Mucosa of rectum (tissue), 2 donors: ENCODE measurements at regions not wholly inside any gene's neighbourhood (a gene's known extent, or its start where the extent isn't known, plus 50 kb on each side); places are given as distances from the start of the nearest gene placed in this dataset.
A peak's percentile ranks its signal among the peaks of the same experiment; 100 is the strongest.
"Not testable (repeated sequence)": the region's sequence is repeated elsewhere in the genome, so short reads cannot be mapped to it uniquely, and the experiment has no call there.

Experiments used
- H3K27ac ChIP-seq, 2 donors: one replicate each; pipeline ENCODE4 v1.7.0; 2013; ENCODE audit warnings: inconsistent platforms in 2 of 2, low read depth in 2 of 2, low read length in 2 of 2
- H3K27me3 ChIP-seq, 2 donors: one replicate each; pipeline ENCODE4 v1.7.0; 2013; ENCODE audit warnings: low read length in 2 of 2; ENCODE audit not compliant: control insufficient read depth in 2 of 2, insufficient read depth in 2 of 2
- H3K36me3 ChIP-seq, 2 donors: one replicate each; pipeline ENCODE4 v1.7.0; 2013; ENCODE audit warnings: low read length in 2 of 2; ENCODE audit not compliant: control insufficient read depth in 2 of 2, insufficient read depth in 2 of 2
- H3K4me1 ChIP-seq, 2 donors: one replicate each; pipeline ENCODE4 v1.7.0; 2013; ENCODE audit warnings: low read length in 2 of 2, mild to moderate bottlenecking in 1 of 2; ENCODE audit not compliant: control insufficient read depth in 2 of 2, insufficient read depth in 2 of 2
- H3K4me3 ChIP-seq, 2 donors: one replicate each; pipeline ENCODE4 v1.7.0; 2013; ENCODE audit warnings: low read length in 2 of 2
- H3K9ac ChIP-seq, 2 donors: one replicate each; pipeline ENCODE4 v1.7.0; 2013; ENCODE audit warnings: low read length in 2 of 2, low read depth in 1 of 2, mild to moderate bottlenecking in 1 of 2
- H3K9me3 ChIP-seq, 2 donors: one replicate each; pipeline ENCODE4 v1.7.0; 2013; ENCODE audit warnings: low read length in 2 of 2; ENCODE audit not compliant: control insufficient read depth in 2 of 2
- donor health status: healthy.
- donor health status: Normal muscosa, but diverticular disease.

DNA sequence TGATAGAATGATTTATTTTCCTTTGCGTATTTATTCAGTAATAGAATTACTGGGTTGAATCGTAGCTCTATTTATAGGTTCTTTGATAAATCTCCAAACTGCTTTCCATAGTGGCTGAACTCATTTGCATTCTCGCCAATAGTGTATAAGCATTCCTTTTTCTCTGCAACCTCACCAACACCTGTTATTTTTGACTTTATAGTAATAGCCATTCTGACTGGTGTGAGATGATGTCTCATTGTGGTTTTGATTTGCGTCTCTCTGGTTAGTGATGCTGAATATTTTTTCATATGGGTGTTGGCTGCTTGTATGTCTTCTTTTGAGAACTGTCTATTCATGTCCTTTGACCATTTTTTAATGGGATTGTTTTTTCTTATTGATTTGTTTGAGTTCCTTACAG is 160.7 kb downstream of the MID1IP1 start:
- peaks cover 0 to 5% of the 10 kb centered on the region in 2 donors for H3K9me3 ChIP-seq
- H3K27me3 ChIP-seq, result no peaks in the 10 kb centered on the region
- H3K4me1 ChIP-seq, result no peaks in the 10 kb centered on the region
- no peak overlapping the region for H3K9ac ChIP-seq
- H3K27ac ChIP-seq, result no peak overlapping the region
- no peak overlapping the region for H3K4me3 ChIP-seq
- H3K36me3 ChIP-seq, result no peaks in the 10 kb centered on the region

DNA sequence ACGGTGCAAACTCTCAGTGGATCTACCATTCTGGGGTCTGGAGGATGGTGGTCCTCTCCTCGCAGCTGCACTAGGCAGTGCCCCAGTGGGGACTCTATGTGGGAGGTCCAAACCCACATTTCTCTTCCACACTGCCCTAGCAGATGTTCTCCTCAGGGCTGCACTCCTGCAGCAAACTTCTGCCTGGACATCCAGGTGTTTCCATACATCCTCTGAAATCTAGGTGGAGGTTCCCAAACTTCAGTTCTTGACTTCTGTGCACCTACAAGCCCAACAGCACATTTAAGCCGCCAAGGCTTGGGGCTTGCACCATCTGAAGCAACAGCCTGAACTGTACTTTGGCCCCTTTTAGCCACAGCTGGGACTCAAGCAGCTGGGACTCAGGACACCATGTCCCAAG is 162.0 kb downstream of the MID1IP1 start:
- H3K9me3 ChIP-seq, H3K36me3 ChIP-seq, H3K4me1 ChIP-seq, H3K27ac ChIP-seq, H3K27me3 ChIP-seq, H3K4me3 ChIP-seq, H3K9ac ChIP-seq: not testable (repeated sequence)

DNA sequence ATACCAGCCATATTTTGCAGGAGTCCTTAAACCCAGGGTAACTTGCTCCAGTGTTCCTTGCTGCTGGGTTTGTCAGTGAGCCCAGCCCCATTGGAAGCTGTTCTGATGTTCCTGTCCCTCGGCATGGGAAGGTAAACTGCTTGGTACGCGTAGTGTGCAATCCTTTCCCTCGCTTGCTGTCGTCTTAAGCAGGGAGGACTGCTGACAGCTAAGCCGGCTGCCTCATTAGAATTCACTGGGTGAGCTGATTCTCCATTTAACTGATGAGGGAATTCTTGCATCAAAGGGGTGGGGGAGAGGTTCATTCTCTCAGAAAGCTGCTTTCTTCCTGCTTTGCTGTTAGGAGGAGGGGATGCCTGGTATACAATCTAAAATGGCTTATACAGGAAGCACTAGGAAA is 164.6 kb downstream of the MID1IP1 start:
- Histone ChIP-seq H3K27me3 (no peaks in the 10 kb centered on the region), H3K4me1 (no peaks in the 10 kb centered on the region), H3K9me3 (peaks cover 0 to 5% of the 10 kb centered on the region in 2 donors), H3K4me3 (no peak overlapping the region), H3K36me3 (no peaks in the 10 kb centered on the region), H3K9ac (no peak overlapping the region), H3K27ac (no peak overlapping the region)

DNA sequence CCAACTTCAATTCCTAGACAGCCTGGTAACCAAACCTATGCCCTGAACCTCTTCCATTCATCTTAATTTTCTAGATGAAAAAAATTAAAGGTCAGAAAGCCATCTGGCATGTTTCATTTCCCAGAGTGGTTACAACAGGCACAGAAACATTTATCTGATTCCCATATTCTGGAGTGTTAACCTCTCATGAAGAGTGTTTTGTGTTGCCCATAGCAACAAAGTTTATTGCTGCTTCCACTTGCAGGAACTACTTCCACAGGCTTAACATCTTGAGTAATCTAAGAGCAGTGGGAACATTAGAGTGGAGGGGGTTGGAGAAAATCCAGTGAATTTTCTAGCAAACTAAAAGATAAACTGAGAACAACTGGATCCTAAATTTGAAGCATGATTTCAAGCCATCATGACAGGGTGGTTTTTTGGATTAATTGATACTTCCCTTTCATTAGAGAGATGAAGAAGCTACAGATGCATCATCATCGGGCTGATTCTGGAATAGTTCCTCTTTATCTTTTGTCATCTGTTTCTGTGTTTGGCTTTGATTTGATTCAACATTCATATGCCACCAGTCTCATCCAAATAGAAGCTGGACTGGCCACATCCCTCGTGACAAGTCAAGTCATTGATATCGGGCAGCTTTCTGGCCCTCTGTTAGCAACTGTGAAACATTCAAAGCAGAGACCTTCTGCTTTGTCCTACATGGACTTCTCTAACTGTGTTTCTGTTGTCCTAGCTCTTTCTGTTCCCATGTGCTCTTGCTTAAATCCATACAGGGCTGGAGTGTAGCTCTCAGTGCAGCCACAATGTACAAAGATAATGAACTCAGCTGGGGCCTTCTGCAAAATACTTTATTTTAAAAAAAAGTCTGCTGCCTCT is 167.3 kb downstream of the MID1IP1 start:
- no peaks in the 10 kb centered on the region for H3K36me3 ChIP-seq
- H3K4me3 ChIP-seq, result no peak overlapping the region
- H3K27ac ChIP-seq, result peak overlapping the region in 1 of 2 donors; percentile 29
- no peaks in the 10 kb centered on the region for H3K4me1 ChIP-seq
- H3K9me3 ChIP-seq, result no peaks in the 10 kb centered on the region
- H3K9ac ChIP-seq, result no peak overlapping the region
- H3K27me3 ChIP-seq, result no peaks in the 10 kb centered on the region

DNA sequence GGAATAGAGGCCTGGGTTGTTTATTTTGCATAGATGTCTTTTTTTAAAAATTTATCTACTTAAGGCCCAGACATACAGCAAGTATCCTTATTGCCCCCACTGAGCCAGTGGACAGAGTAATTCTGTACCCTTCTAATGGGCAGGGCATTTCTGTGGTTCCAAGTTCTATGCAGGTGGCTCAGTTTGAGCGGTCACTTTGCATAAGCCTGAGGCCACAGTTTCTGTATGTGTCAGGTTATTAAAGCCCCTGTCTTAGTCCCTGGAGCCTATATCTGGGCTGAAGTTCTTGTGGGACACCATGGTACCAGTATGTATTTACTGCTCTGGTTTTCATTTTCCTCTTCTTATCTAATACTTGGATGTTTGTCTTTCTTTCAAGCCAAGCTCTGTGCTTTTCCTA is 168.8 kb downstream of the MID1IP1 start:
- Histone ChIP-seq H3K9ac (no peak overlapping the region), H3K4me3 (no peak overlapping the region), H3K27ac (no peak overlapping the region), H3K27me3 (no peaks in the 10 kb centered on the region), H3K4me1 (no peaks in the 10 kb centered on the region), H3K9me3 (no peaks in the 10 kb centered on the region), H3K36me3 (no peaks in the 10 kb centered on the region)

DNA sequence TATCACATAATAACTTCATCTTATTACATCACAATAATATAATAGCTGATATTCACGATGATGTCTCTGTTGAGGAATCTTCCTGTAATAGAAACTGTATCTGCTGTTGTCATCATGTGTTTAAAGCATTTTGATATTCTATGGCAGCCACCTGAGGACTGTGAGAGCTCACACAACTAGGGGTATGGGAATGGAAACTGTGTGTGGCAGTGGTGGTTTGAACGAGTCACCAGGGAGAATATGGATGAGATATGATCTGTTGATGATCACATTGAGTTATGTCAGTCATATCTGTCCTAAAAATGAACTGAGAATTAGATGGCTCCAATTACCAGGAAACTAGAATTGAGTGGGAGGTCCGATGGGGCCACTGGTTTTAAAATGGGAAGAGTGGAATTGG is 169.6 kb downstream of the MID1IP1 start:
- Histone ChIP-seq H3K9ac (no peak overlapping the region), H3K9me3 (no peaks in the 10 kb centered on the region), H3K27me3 (no peaks in the 10 kb centered on the region), H3K4me3 (no peak overlapping the region), H3K4me1 (no peaks in the 10 kb centered on the region), H3K27ac (no peak overlapping the region), H3K36me3 (no peaks in the 10 kb centered on the region)

DNA sequence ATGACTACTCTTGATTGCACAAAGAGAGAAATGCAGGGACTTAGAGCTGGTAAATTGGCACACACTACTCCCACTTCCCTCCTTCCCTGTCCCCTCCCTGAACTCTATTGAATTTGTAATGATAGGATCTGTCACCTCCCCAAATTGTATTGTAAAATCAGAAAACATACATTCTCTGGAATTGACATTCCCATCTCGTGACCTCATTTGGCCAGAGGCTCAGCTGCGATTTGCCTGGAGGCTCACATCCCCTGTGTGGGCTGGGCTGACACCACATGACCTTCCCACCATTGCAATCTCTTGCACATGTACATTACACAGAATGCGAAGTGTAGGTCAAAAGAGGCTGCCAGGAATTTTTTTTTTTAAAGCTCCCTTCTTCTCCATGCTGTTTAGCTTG is 172.1 kb downstream of the MID1IP1 start:
- no peaks in the 10 kb centered on the region for H3K9me3 ChIP-seq
- no peaks in the 10 kb centered on the region for H3K36me3 ChIP-seq
- no peaks in the 10 kb centered on the region for H3K4me1 ChIP-seq
- no peak overlapping the region for H3K9ac ChIP-seq
- no peaks in the 10 kb centered on the region for H3K27me3 ChIP-seq
- H3K27ac ChIP-seq, result no peak overlapping the region
- H3K4me3 ChIP-seq, result no peak overlapping the region

DNA sequence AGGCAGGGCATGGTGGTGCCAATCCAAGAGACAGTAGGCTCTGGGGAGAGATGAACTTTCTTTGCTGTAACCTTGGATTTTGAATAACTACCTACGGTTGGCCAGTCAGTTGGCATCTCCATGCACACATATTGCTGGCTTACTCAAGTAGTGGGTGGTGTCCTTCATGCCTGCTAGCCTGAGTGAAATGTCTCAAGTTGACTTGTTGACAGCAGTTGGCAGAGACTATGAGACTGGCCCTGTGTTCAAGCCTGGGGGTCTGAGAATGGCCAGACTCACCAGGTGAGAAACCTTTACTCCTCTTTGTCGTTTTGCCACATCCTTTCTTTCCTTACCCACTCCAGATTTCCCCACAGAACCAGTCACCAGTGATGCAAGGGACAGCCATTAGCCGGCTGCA is 173.3 kb downstream of the MID1IP1 start:
- H3K4me3 ChIP-seq, result no peak overlapping the region
- H3K9me3 ChIP-seq, result no peaks in the 10 kb centered on the region
- H3K9ac ChIP-seq, result no peak overlapping the region
- no peaks in the 10 kb centered on the region for H3K27me3 ChIP-seq
- no peak overlapping the region for H3K27ac ChIP-seq
- H3K4me1 ChIP-seq, result no peaks in the 10 kb centered on the region
- H3K36me3 ChIP-seq, result no peaks in the 10 kb centered on the region

DNA sequence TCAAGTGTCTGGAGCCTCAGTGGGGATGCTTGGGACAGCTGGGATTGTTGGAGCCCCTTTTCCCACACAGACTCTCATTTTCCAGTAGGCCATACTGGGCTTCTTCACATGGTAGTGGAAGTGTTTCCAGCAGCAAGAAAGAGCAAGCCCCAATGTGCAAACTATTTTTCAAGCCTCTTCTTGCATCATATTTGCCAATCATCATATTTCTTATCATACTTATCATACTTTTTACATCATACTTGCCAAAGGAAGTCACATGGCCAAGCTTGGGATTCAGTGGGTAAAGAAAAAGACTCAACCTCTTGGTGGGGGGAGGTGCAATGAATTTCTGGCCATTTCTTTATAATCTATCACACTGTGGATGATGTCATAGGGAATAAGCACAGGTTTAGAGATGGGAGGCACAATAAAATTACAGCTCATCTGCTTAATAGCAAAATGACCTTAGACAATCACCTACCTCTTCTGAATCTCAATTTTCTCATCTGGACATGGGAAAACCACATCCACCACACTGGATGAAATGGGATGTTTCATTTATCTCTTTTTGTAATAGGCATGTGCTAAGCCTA is 174.2 kb downstream of the MID1IP1 start:
- Histone ChIP-seq H3K9ac (no peak overlapping the region), H3K36me3 (no peaks in the 10 kb centered on the region), H3K27me3 (no peaks in the 10 kb centered on the region), H3K4me3 (no peak overlapping the region), H3K27ac (no peak overlapping the region), H3K4me1 (no peaks in the 10 kb centered on the region), H3K9me3 (no peaks in the 10 kb centered on the region)

DNA sequence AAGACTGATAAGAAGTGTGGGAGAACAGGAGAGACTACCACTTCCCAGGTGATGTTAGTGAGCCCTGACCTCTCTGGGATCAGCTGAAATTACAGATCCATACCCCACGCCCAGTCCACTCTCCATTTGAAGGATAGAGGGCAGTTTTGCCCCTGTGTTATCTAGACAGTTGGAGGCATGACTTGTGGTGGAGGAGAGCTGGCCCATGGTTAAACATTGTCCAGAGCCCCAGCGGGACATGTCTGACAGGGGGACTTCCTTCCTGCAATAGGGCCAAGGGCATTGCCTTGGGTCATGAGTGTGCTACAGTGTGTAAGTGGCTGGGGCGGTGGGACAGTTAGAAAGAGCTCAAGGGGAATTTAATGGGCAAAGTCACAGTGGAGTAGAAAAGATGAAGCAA is 181.1 kb downstream of the MID1IP1 start:
- Histone ChIP-seq H3K4me3 (no peak overlapping the region), H3K9ac (no peak overlapping the region), H3K27me3 (no peaks in the 10 kb centered on the region)

More for the DNA sequence above, 181.1 kb downstream of the MID1IP1 start:
- H3K9me3 ChIP-seq, result no peaks in the 10 kb centered on the region
- H3K4me1 ChIP-seq, result peaks cover 0 to 14% of the 10 kb centered on the region in 2 donors
- no peaks in the 10 kb centered on the region for H3K36me3 ChIP-seq
- H3K27ac ChIP-seq, result no peak overlapping the region
